ENCODE measurements at regions not wholly inside any gene's neighbourhood (a gene's known extent, or its start where the extent isn't known, plus 50 kb on each side); places are given as distances from the start of the nearest gene placed in this dataset.
"Not testable (repeated sequence)": the region's sequence is repeated elsewhere in the genome, so short reads cannot be mapped to it uniquely, and the experiment has no call there.

- no peak for DNase-seq (ENCODE audit: low read depth)
Observed at GRCh38 chr22:27250886-27251285, 550.7 kb downstream of the MN1 start.

- DNase-seq (ENCODE audit: low read depth): no peak
Observed at GRCh38 chr22:27251563-27251962, 550.0 kb downstream of the MN1 start.

- peak; percentile 73 for DNase-seq (ENCODE audit: low read depth)
Observed at GRCh38 chr22:27252282-27253049, 549.1 kb downstream of the MN1 start.

GRCh38 chr22:27253108-27253902, 548.3 kb downstream of the MN1 start:
- DNase-seq (ENCODE audit: low read depth): no peak

GRCh38 chr22:27254063-27254462, 547.5 kb downstream of the MN1 start:
- DNase-seq (ENCODE audit: low read depth): not testable (repeated sequence)

- no peak for DNase-seq (ENCODE audit: low read depth)
Observed at GRCh38 chr22:27255580-27255979, 546.0 kb downstream of the MN1 start.

GRCh38 chr22:27257987-27258386, 543.6 kb downstream of the MN1 start:
- no peak for DNase-seq (ENCODE audit: low read depth)

- DNase-seq (ENCODE audit: low read depth): no peak
Observed at GRCh38 chr22:27258616-27259172, 542.9 kb downstream of the MN1 start.

- DNase-seq (ENCODE audit: low read depth): no peak
Observed at GRCh38 chr22:27259433-27259832, 542.1 kb downstream of the MN1 start.

- DNase-seq (ENCODE audit: low read depth): no peak
Observed at GRCh38 chr22:27260087-27260698, 541.4 kb downstream of the MN1 start.

- DNase-seq (ENCODE audit: low read depth): no peak
Observed at GRCh38 chr22:27262361-27262760, 539.2 kb downstream of the MN1 start.

GRCh38 chr22:27264184-27264583, 537.4 kb downstream of the MN1 start:
- no peak for DNase-seq (ENCODE audit: low read depth)

- DNase-seq (ENCODE audit: low read depth): peak; percentile 47
Observed at GRCh38 chr22:27267145-27267544, 534.4 kb downstream of the MN1 start.

GRCh38 chr22:27269751-27270543, 531.6 kb downstream of the MN1 start:
- no peak for DNase-seq (ENCODE audit: low read depth)

- DNase-seq (ENCODE audit: low read depth): no peak
Observed at GRCh38 chr22:27270818-27271510, 530.6 kb downstream of the MN1 start.

- no peak for DNase-seq (ENCODE audit: low read depth)
Observed at GRCh38 chr22:27273436-27273835, 528.1 kb downstream of the MN1 start.

GRCh38 chr22:27273853-27274252, 527.7 kb downstream of the MN1 start:
- no peak for DNase-seq (ENCODE audit: low read depth)

- DNase-seq (ENCODE audit: low read depth): peak; percentile 12
Observed at GRCh38 chr22:27274770-27275449, 526.6 kb downstream of the MN1 start.

- DNase-seq (ENCODE audit: low read depth): peak; percentile 16
Observed at GRCh38 chr22:27278946-27279345, 522.6 kb downstream of the MN1 start.

GRCh38 chr22:27283240-27283639, 518.3 kb downstream of the MN1 start:
- no peak for DNase-seq (ENCODE audit: low read depth)

GRCh38 chr22:27283714-27284113, 517.8 kb downstream of the MN1 start:
- peak; percentile 18 for DNase-seq (ENCODE audit: low read depth)

Data from EH (cell line).